HL-60 (cell line): ENCODE measurements at regions not wholly inside any gene's neighbourhood (a gene's known extent, or its start where the extent isn't known, plus 50 kb on each side); places are given as distances from the start of the nearest gene placed in this dataset.

Experiments
- DNase-seq, 2 experiments: peaks; one replicate each; pipeline ENCODE4 v3.0.0-alpha.2; 2010 to 2020; ENCODE audit warnings: low read depth in 1 of 2, low spot score in 1 of 2
- H3K27ac ChIP-seq: fragments of 250-450 bp; sonication (Bioruptor Pico); replicated peaks from 2 replicates; pipeline ENCODE4 v1.5.1; 2020; ENCODE audit warnings: mild to moderate bottlenecking, moderate library complexity
- H3K27me3 ChIP-seq: fragments of 250-450 bp; sonication (Bioruptor Pico); 2 replicates; pipeline ENCODE4 v1.5.1; 2021; ENCODE audit warnings: mild to moderate bottlenecking, moderate library complexity; ENCODE audit not compliant: insufficient read depth, poor library complexity, severe bottlenecking
- H3K4me3 ChIP-seq: replicated peaks from 2 replicates; pipeline ENCODE4 v1.5.1; 2011; ENCODE audit warnings: mild to moderate bottlenecking, control low read depth, low read length; ENCODE audit not compliant: insufficient read depth
- GABPA ChIP-seq: IDR thresholded peaks from 2 replicates; pipeline ENCODE4 v1.6.1; 2012; ENCODE audit warnings: low read depth
- POLR2AphosphoS5 ChIP-seq: IDR thresholded peaks from 2 replicates; pipeline ENCODE4 v1.6.1; 2012; ENCODE audit warnings: low read depth
- SPI1 ChIP-seq: IDR thresholded peaks from 2 replicates; pipeline ENCODE4 v1.6.1; 2012; ENCODE audit warnings: low read depth, mild to moderate bottlenecking, borderline replicate concordance
- TF ChIP-seq, protein P1 (sequence below): IDR thresholded peaks from 2 replicates; pipeline ENCODE4 v1.6.1; 2012; ENCODE audit warnings: low read depth; ENCODE audit not compliant: insufficient replicate concordance
- TF ChIP-seq, protein P2 (sequence below): IDR thresholded peaks from one replicate; pipeline ENCODE4 v1.5.1; 2011; ENCODE audit warnings: low read length, control low read depth, inconsistent platforms; ENCODE audit not compliant: insufficient read depth

DNA sequence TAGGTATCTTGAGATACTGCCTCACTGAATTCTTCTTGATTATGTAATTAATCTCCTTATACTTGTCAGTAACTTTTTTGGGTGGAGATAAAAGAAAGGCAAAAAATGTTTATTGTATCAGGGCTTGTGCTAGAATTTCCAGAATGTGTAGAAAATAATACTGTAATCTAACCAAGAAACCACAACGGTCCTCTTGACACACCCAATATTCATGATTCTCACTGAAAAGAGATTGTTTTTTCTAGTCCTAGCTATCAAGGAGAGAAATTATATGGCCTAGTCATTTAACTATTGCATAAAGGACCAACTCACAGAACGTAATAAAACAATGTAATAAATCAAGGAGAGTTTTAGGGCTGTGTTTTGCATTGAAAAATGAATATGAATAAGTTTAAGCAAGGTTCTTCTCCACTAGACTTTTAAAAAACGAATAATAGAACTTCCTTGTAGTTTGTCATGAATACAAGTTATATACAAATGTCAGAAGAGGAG, 80.0 kb upstream of the STEAP4 start:
- Histone ChIP-seq H3K4me3 (no peak overlapping the region), H3K27me3 (no peaks in the 10 kb centered on the region), H3K27ac (no peak overlapping the region)
- no peak for DNase-seq
- no peak for TF ChIP-seq POLR2AphosphoS5

DNA sequence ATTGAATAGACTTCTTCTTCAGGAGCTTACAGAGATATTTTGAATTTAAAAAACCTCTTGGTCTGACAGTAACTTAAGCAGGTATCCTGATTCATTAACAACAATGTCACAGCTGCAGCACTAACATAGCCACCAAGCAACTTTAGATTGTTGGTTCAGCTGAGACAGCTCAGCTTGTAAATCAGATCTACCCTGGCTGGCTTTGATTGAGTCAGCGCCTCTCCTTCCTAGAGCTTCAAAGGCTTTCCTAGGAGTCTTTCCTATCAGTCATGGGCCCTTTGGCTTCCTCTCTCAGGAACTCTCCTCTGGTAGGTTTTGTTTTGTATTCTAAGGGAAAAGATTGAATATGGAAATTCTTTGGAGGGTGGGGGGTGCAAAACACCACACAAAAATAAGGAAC, 70.7 kb upstream of the STEAP4 start:
- Histone ChIP-seq H3K27me3 (no peaks in the 10 kb centered on the region), H3K4me3 (no peak overlapping the region), H3K27ac (no peak overlapping the region)
- TF ChIP-seq GABPA (no peak), POLR2AphosphoS5 (no peak), SPI1 (no peak)
- TF ChIP-seq, protein P1, sequence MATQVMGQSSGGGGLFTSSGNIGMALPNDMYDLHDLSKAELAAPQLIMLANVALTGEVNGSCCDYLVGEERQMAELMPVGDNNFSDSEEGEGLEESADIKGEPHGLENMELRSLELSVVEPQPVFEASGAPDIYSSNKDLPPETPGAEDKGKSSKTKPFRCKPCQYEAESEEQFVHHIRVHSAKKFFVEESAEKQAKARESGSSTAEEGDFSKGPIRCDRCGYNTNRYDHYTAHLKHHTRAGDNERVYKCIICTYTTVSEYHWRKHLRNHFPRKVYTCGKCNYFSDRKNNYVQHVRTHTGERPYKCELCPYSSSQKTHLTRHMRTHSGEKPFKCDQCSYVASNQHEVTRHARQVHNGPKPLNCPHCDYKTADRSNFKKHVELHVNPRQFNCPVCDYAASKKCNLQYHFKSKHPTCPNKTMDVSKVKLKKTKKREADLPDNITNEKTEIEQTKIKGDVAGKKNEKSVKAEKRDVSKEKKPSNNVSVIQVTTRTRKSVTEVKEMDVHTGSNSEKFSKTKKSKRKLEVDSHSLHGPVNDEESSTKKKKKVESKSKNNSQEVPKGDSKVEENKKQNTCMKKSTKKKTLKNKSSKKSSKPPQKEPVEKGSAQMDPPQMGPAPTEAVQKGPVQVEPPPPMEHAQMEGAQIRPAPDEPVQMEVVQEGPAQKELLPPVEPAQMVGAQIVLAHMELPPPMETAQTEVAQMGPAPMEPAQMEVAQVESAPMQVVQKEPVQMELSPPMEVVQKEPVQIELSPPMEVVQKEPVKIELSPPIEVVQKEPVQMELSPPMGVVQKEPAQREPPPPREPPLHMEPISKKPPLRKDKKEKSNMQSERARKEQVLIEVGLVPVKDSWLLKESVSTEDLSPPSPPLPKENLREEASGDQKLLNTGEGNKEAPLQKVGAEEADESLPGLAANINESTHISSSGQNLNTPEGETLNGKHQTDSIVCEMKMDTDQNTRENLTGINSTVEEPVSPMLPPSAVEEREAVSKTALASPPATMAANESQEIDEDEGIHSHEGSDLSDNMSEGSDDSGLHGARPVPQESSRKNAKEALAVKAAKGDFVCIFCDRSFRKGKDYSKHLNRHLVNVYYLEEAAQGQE: no peak
- TF ChIP-seq, protein P2, sequence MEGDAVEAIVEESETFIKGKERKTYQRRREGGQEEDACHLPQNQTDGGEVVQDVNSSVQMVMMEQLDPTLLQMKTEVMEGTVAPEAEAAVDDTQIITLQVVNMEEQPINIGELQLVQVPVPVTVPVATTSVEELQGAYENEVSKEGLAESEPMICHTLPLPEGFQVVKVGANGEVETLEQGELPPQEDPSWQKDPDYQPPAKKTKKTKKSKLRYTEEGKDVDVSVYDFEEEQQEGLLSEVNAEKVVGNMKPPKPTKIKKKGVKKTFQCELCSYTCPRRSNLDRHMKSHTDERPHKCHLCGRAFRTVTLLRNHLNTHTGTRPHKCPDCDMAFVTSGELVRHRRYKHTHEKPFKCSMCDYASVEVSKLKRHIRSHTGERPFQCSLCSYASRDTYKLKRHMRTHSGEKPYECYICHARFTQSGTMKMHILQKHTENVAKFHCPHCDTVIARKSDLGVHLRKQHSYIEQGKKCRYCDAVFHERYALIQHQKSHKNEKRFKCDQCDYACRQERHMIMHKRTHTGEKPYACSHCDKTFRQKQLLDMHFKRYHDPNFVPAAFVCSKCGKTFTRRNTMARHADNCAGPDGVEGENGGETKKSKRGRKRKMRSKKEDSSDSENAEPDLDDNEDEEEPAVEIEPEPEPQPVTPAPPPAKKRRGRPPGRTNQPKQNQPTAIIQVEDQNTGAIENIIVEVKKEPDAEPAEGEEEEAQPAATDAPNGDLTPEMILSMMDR: no peak
- no peak for DNase-seq

DNA sequence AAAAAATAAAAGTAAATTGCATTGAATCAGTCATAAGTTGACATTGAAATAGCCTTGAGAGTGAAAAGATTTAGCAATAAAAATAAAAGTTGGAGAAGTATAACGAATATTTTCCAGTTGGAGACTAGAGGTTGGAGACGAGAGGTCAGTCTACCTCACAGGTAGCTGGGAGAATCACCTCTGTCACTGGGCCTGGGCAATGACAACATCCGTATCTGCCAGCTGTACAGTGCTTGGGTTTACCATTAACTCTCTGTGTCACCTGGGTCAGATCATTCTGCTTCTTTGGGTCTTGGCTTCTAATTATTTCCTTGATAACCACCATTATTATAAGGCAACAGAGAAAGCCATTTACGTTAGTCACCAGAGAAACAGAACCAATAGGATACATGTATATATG, 62.0 kb upstream of the STEAP4 start:
- no peak for DNase-seq
- Histone ChIP-seq H3K27ac (no peak overlapping the region), H3K27me3 (no peaks in the 10 kb centered on the region), H3K4me3 (no peak overlapping the region)
- TF ChIP-seq, protein P1: no peak
- TF ChIP-seq POLR2AphosphoS5 (no peak), SPI1 (no peak), GABPA (no peak)
- TF ChIP-seq, protein P2: no peak

DNA sequence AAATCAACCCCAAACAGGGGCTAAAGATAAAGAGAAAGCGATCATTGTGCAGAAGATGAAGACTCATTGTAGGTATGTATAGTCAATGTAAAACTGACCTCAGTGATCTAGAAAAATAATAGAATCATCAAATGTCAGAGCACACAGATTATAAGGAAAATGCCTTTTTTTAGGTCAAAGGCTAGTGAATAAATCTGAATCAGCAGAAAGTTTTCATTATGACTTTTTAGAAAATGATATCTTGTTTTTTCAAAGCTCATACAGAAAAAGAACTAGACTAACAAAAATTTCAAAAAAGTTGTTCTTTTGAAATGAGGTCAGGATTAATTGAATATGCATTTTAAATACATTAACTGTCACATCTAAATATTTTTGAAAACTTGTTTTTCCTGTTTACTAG, 60.2 kb upstream of the STEAP4 start:
- no peaks in the 10 kb centered on the region for H3K27me3 ChIP-seq

More for the DNA sequence above, 60.2 kb upstream of the STEAP4 start:
- Histone ChIP-seq H3K27ac (no peak overlapping the region), H3K4me3 (no peak overlapping the region)
- TF ChIP-seq, protein P1: no peak
- TF ChIP-seq, protein P2: no peak
- TF ChIP-seq SPI1 (no peak), POLR2AphosphoS5 (no peak), GABPA (no peak)
- no peak for DNase-seq
